Mucosa of rectum (tissue), 2 donors: ENCODE measurements at regions not wholly inside any gene's neighbourhood (a gene's known extent, or its start where the extent isn't known, plus 50 kb on each side); places are given as distances from the start of the nearest gene placed in this dataset.
"Not testable (repeated sequence)": the region's sequence is repeated elsewhere in the genome, so short reads cannot be mapped to it uniquely, and the experiment has no call there.

Experiments used
- H3K27ac ChIP-seq, 2 donors: one replicate each; pipeline ENCODE4 v1.7.0; 2013; ENCODE audit warnings: inconsistent platforms in 2 of 2, low read depth in 2 of 2, low read length in 2 of 2
- H3K27me3 ChIP-seq, 2 donors: one replicate each; pipeline ENCODE4 v1.7.0; 2013; ENCODE audit warnings: low read length in 2 of 2; ENCODE audit not compliant: control insufficient read depth in 2 of 2, insufficient read depth in 2 of 2
- H3K36me3 ChIP-seq, 2 donors: one replicate each; pipeline ENCODE4 v1.7.0; 2013; ENCODE audit warnings: low read length in 2 of 2; ENCODE audit not compliant: control insufficient read depth in 2 of 2, insufficient read depth in 2 of 2
- H3K4me1 ChIP-seq, 2 donors: one replicate each; pipeline ENCODE4 v1.7.0; 2013; ENCODE audit warnings: low read length in 2 of 2, mild to moderate bottlenecking in 1 of 2; ENCODE audit not compliant: control insufficient read depth in 2 of 2, insufficient read depth in 2 of 2
- H3K4me3 ChIP-seq, 2 donors: one replicate each; pipeline ENCODE4 v1.7.0; 2013; ENCODE audit warnings: low read length in 2 of 2
- H3K9ac ChIP-seq, 2 donors: one replicate each; pipeline ENCODE4 v1.7.0; 2013; ENCODE audit warnings: low read length in 2 of 2, low read depth in 1 of 2, mild to moderate bottlenecking in 1 of 2
- H3K9me3 ChIP-seq, 2 donors: one replicate each; pipeline ENCODE4 v1.7.0; 2013; ENCODE audit warnings: low read length in 2 of 2; ENCODE audit not compliant: control insufficient read depth in 2 of 2
- donor health status: healthy.
- donor health status: Normal muscosa, but diverticular disease.

DNA sequence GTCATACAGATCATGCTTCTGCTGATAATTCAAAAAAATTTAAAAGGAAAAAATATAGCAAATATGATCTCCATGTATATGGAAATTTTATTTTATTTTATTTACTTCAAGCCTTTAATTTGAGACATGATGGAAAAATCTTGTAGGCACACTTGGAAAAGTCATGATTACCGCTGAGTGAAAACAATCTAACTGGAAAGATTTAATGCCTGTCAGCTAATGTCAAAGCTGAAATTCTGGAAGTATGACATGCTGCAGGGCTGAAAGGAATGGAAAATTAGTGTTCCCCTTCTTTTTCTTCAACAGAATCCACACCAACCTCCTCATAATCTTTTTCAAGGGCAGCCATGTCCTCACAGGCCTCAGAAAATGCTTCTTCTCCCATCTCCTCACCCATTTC, 58.2 kb downstream of the RPRM start:
- no peak overlapping the region for H3K9ac ChIP-seq
- no peaks in the 10 kb centered on the region for H3K9me3 ChIP-seq
- H3K4me3 ChIP-seq = no peak overlapping the region
- no peaks in the 10 kb centered on the region for H3K36me3 ChIP-seq
- H3K4me1 ChIP-seq = no peaks in the 10 kb centered on the region
- no peak overlapping the region for H3K27ac ChIP-seq
- no peaks in the 10 kb centered on the region for H3K27me3 ChIP-seq

DNA sequence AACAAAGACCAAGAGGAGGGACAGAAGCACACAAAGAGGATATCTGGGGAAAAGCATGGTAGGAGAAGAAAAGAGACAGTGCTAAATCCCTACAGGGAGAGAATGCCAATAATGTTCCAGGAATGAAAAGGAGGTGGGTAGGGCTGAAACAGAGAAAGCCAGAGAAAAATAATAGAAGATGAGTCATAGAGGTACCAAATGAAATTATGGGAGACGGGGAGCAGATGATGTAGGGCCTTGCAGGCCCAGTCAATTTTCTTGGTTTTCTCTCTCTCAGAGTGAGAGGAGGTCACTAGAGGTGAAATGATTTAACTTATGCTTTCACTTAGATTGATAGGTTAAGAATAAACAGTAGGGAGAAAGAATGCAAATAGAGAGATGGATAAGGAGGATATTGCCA, 61.5 kb downstream of the RPRM start:
- Histone ChIP-seq H3K9ac (no peak overlapping the region), H3K27ac (no peak overlapping the region), H3K4me3 (no peak overlapping the region), H3K27me3 (no peaks in the 10 kb centered on the region), H3K36me3 (no peaks in the 10 kb centered on the region), H3K4me1 (no peaks in the 10 kb centered on the region), H3K9me3 (no peaks in the 10 kb centered on the region)

DNA sequence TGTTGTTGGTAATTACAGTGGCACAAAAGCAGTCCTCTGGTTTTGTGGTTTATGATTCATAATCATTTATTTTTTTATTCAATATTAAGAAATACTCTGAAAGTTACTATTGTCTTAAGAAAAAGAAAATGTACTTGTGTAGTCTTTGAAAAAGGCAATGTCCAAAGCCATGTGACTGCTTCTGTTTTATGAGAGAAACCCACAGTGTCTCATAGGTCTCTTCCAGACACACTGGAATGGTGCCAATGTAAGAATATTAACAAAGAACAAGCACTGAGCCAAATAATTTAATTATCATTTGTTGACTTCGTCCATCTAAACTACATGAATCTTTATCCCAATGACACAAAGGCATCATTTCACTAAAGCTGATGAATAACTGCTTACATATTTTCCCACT, 62.5 kb downstream of the RPRM start:
- Histone ChIP-seq H3K36me3 (no peaks in the 10 kb centered on the region), H3K27me3 (no peaks in the 10 kb centered on the region), H3K4me1 (no peaks in the 10 kb centered on the region), H3K9me3 (no peaks in the 10 kb centered on the region), H3K9ac (no peak overlapping the region), H3K27ac (no peak overlapping the region), H3K4me3 (no peak overlapping the region)

DNA sequence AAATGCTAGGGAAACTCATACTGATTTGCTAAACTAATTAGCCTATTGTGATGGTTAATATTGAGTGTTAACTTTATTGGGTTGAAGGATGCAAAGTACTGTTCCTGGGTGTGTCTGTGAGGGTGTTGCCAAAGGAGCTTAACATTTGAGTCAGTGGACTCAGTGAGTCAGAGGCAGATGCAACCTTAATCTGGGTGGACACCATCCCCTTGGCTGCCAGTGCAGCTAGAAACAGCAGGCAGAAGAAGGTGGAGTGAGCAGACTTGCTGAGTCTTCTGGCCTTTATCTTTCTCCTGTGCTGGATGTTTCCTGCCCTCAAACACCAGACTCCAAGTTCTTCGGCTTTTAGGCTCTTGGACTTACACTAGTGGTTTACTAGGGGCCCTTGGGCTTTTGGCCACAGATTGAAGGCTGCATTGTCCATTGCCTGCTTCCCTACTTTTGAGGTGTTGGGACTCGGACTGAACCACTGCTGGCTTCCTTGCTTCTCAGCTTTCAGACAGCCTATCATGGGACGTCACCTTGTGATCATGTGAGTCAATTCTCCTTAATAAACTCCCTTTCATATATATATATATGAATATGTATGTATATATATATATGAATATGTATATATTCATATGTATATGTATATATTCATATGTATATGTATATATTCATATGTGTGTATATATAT, 69.7 kb downstream of the RPRM start:
- H3K4me1 ChIP-seq = no peaks in the 10 kb centered on the region
- no peaks in the 10 kb centered on the region for H3K9me3 ChIP-seq
- H3K36me3 ChIP-seq = no peaks in the 10 kb centered on the region
- no peaks in the 10 kb centered on the region for H3K27me3 ChIP-seq
- no peak overlapping the region for H3K4me3 ChIP-seq
- no peak overlapping the region for H3K9ac ChIP-seq
- no peak overlapping the region for H3K27ac ChIP-seq

DNA sequence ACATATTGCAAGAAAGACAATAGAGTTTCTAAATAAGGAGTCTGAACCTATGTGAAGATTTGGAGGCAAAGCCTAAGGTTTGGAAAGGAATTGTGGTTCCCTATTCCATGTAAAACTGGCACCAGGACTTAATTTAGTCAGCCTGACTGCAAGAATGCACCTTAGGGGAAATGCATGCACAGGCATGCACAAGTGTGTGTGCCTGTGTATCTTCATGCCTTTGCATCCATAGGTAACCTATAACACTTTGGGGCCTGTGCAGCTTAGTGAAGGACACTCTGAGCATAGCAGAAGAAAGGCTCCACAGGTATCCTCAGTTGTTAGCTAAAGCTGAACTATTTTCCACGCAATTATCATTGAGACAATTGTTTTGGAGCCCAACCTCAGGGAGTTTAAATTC, 73.4 kb downstream of the RPRM start:
- no peaks in the 10 kb centered on the region for H3K9me3 ChIP-seq
- H3K36me3 ChIP-seq = no peaks in the 10 kb centered on the region
- H3K27ac ChIP-seq = no peak overlapping the region
- H3K4me3 ChIP-seq = no peak overlapping the region
- no peaks in the 10 kb centered on the region for H3K27me3 ChIP-seq
- H3K9ac ChIP-seq = no peak overlapping the region
- no peaks in the 10 kb centered on the region for H3K4me1 ChIP-seq

DNA sequence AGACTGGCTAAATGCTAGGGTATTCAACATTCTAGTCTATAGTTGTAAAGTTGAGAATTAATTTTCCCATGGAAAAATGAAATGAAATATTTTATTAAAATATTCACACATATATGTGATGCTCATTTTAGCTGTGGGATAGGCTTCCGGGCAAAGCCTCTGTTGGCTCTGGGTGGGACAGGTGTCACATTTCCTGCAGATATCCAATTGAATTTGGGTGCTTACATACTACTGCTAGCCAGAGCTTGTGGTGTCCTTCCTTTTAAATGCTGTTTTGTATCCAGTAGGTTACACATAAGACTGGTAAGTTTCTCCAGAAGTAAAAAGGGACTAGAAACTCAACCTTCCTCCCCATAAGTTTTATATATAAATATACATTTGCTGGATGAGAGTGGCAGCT, 73.8 kb downstream of the RPRM start:
- Histone ChIP-seq H3K27ac (no peak overlapping the region), H3K9me3 (no peaks in the 10 kb centered on the region), H3K27me3 (no peaks in the 10 kb centered on the region), H3K9ac (no peak overlapping the region), H3K36me3 (no peaks in the 10 kb centered on the region), H3K4me3 (no peak overlapping the region), H3K4me1 (no peaks in the 10 kb centered on the region)

DNA sequence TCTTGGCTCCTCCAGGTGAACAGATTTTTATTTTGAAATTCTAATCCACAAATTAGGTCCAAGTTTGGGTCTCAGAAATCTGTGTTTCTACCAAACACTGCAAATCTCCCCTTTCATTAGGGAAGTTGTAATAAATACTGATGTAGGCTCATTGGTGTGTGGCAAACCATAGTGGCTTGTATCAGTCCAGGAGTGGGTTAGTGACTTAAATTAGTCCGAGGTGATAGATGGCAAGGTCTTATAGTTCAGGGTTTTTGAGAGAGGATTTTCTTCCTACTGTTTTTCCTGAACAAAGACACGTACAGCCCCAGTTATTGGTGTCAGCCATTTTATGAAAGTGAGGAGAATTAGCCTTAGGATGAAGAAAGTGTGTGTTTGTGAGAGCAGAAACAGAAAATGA, 74.6 kb downstream of the RPRM start:
- no peaks in the 10 kb centered on the region for H3K27me3 ChIP-seq
- H3K4me3 ChIP-seq = no peak overlapping the region
- no peak overlapping the region for H3K27ac ChIP-seq
- H3K9ac ChIP-seq = no peak overlapping the region
- no peaks in the 10 kb centered on the region for H3K9me3 ChIP-seq
- H3K36me3 ChIP-seq = no peaks in the 10 kb centered on the region
- no peaks in the 10 kb centered on the region for H3K4me1 ChIP-seq

DNA sequence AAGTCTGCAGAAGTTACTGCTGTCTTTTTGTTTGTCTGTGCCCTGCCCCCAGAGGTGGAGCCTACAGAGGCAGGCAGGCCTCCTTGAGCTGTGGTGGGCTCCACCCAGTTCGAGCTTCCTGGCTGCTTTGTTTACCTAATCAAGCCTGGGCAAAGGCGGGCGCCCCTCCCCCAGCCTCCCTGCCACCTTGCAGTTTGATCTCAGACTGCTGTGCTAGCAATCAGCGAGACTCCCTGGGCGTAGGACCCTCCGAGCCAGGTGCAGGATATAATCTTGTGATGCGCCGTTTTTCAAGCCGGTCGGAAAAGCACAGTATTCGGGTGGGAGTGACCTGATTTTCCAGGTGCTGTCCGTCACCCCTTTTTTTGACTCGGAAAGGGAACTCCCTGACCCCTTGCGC, 75.2 kb downstream of the RPRM start:
- not testable (repeated sequence) for H3K4me3 ChIP-seq

DNA sequence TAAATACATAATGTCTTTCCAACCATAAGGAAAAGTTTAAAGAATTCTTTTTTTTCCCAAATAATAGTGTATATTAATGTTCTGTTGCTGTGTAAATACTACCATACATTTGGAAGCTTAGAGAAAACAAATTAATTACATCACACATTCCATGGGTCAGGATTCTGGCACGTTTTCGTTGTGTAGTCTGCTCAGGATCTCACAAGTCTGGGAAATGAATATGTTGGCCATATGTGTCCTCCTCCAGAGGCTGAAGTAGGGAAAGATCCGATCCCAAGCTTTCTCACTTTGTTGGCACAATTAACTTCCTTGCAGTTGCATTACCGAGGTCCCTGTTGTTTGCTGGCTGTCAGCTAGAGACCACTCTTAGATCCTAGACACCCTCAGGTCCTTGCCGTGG, 83.9 kb downstream of the RPRM start:
- no peaks in the 10 kb centered on the region for H3K9me3 ChIP-seq
- H3K9ac ChIP-seq = no peak overlapping the region
- H3K27ac ChIP-seq = no peak overlapping the region
- H3K4me3 ChIP-seq = no peak overlapping the region
- H3K27me3 ChIP-seq = no peaks in the 10 kb centered on the region
- H3K36me3 ChIP-seq = no peaks in the 10 kb centered on the region
- H3K4me1 ChIP-seq = no peaks in the 10 kb centered on the region

More for the DNA sequence above, 75.2 kb downstream of the RPRM start:
- not testable (repeated sequence) for H3K9ac ChIP-seq, H3K36me3 ChIP-seq, H3K27ac ChIP-seq, H3K9me3 ChIP-seq, H3K4me1 ChIP-seq, H3K27me3 ChIP-seq

DNA sequence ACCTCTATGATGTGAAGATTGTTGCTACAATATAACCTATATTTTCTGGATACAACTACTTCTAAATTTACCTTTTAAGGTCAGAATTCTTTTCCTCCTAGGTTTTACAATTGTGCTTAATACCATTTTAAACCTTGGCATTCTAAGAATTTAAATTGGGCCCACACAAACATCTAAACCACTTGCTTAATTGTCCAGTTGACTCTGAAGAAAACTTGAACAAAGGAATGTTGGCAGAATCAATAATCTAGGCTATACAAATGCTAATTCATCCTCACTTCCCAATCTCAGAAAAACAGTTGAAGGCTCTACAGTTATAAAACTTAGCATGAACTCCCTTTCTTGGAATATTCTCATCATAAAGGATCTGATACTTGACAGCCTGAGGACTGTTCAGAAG, 84.3 kb downstream of the RPRM start:
- H3K9me3 ChIP-seq = no peaks in the 10 kb centered on the region

DNA sequence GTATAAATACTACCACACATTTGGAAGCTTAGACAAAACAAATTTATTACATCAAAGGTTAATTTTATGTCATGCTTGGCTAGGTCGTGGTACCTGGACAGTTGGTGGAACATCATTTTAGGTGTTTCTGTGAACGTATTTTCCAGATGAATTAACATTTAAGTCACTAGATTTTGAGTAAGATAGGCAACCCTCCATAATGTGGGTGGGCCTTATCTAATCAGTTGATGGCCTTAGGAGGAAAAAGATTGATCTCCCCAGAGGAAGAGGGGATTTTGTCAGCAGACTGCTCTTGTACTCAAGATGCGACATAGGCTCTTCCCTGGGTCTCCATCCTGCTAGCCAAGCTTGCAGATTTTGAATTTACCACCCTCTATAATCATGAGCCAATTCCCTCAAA, 85.0 kb downstream of the RPRM start:
- H3K4me1 ChIP-seq = no peaks in the 10 kb centered on the region
- no peak overlapping the region for H3K4me3 ChIP-seq
- H3K36me3 ChIP-seq = no peaks in the 10 kb centered on the region
- H3K9ac ChIP-seq = no peak overlapping the region
- H3K27ac ChIP-seq = no peak overlapping the region
- no peaks in the 10 kb centered on the region for H3K27me3 ChIP-seq
- no peaks in the 10 kb centered on the region for H3K9me3 ChIP-seq

More for the DNA sequence above, 84.3 kb downstream of the RPRM start:
- no peak overlapping the region for H3K27ac ChIP-seq
- no peak overlapping the region for H3K4me3 ChIP-seq
- no peaks in the 10 kb centered on the region for H3K27me3 ChIP-seq
- no peak overlapping the region for H3K9ac ChIP-seq
- no peaks in the 10 kb centered on the region for H3K4me1 ChIP-seq
- no peaks in the 10 kb centered on the region for H3K36me3 ChIP-seq
